ENCODE measurements at regions not wholly inside any gene's neighbourhood (a gene's known extent, or its start where the extent isn't known, plus 50 kb on each side); places are given as distances from the start of the nearest gene placed in this dataset.

- in situ Hi-C loops (cut with MboI; ENCODE audit: low sequenced_read_pairs, unreplicated experiment), result no loop called here
- no peak for DNase-seq (ENCODE audit: low spot score)
- no peak for TF ChIP-seq CTCF (IDR thresholded peaks at IDR 0.05; ENCODE audit: borderline replicate concordance, control extremely low read depth, extremely low read depth, insufficient read depth, missing control alignments)
Observed at GRCh38 chr3:151544164-151544548, 83.3 kb upstream of the IGSF10 start.

- in situ Hi-C loops (cut with MboI; ENCODE audit: low sequenced_read_pairs, unreplicated experiment), result no loop called here
- no peak for TF ChIP-seq CTCF (IDR thresholded peaks at IDR 0.05; ENCODE audit: borderline replicate concordance, control extremely low read depth, extremely low read depth, insufficient read depth, missing control alignments)
- no peak for DNase-seq (ENCODE audit: low spot score)
Observed at GRCh38 chr3:151541178-151541577, 80.3 kb upstream of the IGSF10 start.

- TF ChIP-seq CTCF (IDR thresholded peaks at IDR 0.05; ENCODE audit: borderline replicate concordance, control extremely low read depth, extremely low read depth, insufficient read depth, missing control alignments), result no peak
- DNase-seq (ENCODE audit: low spot score), result no peak
- in situ Hi-C loops (cut with MboI; ENCODE audit: low sequenced_read_pairs, unreplicated experiment), result no loop called here
Observed at GRCh38 chr3:151539599-151539998, 78.7 kb upstream of the IGSF10 start.

- DNase-seq (ENCODE audit: low spot score), result no peak
- in situ Hi-C loops (cut with MboI; ENCODE audit: low sequenced_read_pairs, unreplicated experiment), result no loop called here
- no peak for TF ChIP-seq CTCF (IDR thresholded peaks at IDR 0.05; ENCODE audit: borderline replicate concordance, control extremely low read depth, extremely low read depth, insufficient read depth, missing control alignments)
Observed at GRCh38 chr3:151538456-151539393, 77.9 kb upstream of the IGSF10 start.

- DNase-seq (ENCODE audit: low spot score), result no peak
- in situ Hi-C loops (cut with MboI; ENCODE audit: low sequenced_read_pairs, unreplicated experiment), result no loop called here
- no peak for TF ChIP-seq CTCF (IDR thresholded peaks at IDR 0.05; ENCODE audit: borderline replicate concordance, control extremely low read depth, extremely low read depth, insufficient read depth, missing control alignments)
Observed at GRCh38 chr3:151537726-151538125, 76.9 kb upstream of the IGSF10 start.

- in situ Hi-C loops (cut with MboI; ENCODE audit: low sequenced_read_pairs, unreplicated experiment), result no loop called here
- TF ChIP-seq CTCF (IDR thresholded peaks at IDR 0.05; ENCODE audit: borderline replicate concordance, control extremely low read depth, extremely low read depth, insufficient read depth, missing control alignments), result no peak
- no peak for DNase-seq (ENCODE audit: low spot score)
Observed at GRCh38 chr3:151526757-151527156, 65.9 kb upstream of the IGSF10 start.
